WERI-Rb-1 (cell line): ENCODE measurements at regions not wholly inside any gene's neighbourhood (a gene's known extent, or its start where the extent isn't known, plus 50 kb on each side); places are given as distances from the start of the nearest gene placed in this dataset.
"Not testable (repeated sequence)": the region's sequence is repeated elsewhere in the genome, so short reads cannot be mapped to it uniquely, and the experiment has no call there.

Source experiments
- DNase-seq: peaks from one replicate; pipeline ENCODE4 v3.0.0-alpha.2; 2020
- H3K27ac ChIP-seq: fragments of 250-450 bp; sonication (Bioruptor Pico); 2 replicates; pipeline ENCODE4 v1.5.1; 2020; ENCODE audit warnings: mild to moderate bottlenecking, moderate library complexity
- H3K27me3 ChIP-seq: fragments of 250-450 bp; sonication (Bioruptor Pico); 2 replicates; pipeline ENCODE4 v1.5.1; 2021; ENCODE audit warnings: mild to moderate bottlenecking, low read depth, moderate library complexity; ENCODE audit not compliant: insufficient read depth, severe bottlenecking
- H3K36me3 ChIP-seq: fragments of 250-450 bp; sonication (Bioruptor Pico); 2 replicates; pipeline ENCODE4 v1.5.1; 2020; ENCODE audit warnings: mild to moderate bottlenecking, moderate library complexity
- H3K4me3 ChIP-seq: 2 replicates; pipeline ENCODE4 v1.5.1; 2011; ENCODE audit warnings: low read depth, mild to moderate bottlenecking, control low read depth, low read length
- H3K9me3 ChIP-seq: fragments of 250-450 bp; sonication (Bioruptor Pico); 2 replicates; pipeline ENCODE4 v1.5.1; 2021; ENCODE audit warnings: mild to moderate bottlenecking, moderate library complexity; ENCODE audit not compliant: severe bottlenecking
- CTCF ChIP-seq: IDR thresholded peaks from 2 replicates; pipeline ENCODE4 v1.5.1; 2011; ENCODE audit warnings: low read depth, mild to moderate bottlenecking, control low read depth, inconsistent platforms, low read length

GRCh38 chr1:72969461-72969860 is 687.1 kb upstream of the NEGR1 start:
- H3K36me3 ChIP-seq, result no peaks in the 10 kb centered on the region
- TF ChIP-seq CTCF, result no peak
- no peak for DNase-seq
- H3K4me3 ChIP-seq, result no peak overlapping the region
- no peak overlapping the region for H3K27ac ChIP-seq
- H3K27me3 ChIP-seq, result no peaks in the 10 kb centered on the region
- no peaks in the 10 kb centered on the region for H3K9me3 ChIP-seq

GRCh38 chr1:72954943-72955342 is 672.6 kb upstream of the NEGR1 start:
- DNase-seq, result no peak
- H3K36me3 ChIP-seq, result no peaks in the 10 kb centered on the region
- no peaks in the 10 kb centered on the region for H3K27me3 ChIP-seq
- no peak overlapping the region for H3K27ac ChIP-seq
- no peak for TF ChIP-seq CTCF
- no peak overlapping the region for H3K4me3 ChIP-seq
- no peaks in the 10 kb centered on the region for H3K9me3 ChIP-seq

- H3K27me3 ChIP-seq, H3K27ac ChIP-seq, H3K36me3 ChIP-seq, H3K9me3 ChIP-seq, DNase-seq, H3K4me3 ChIP-seq: not testable (repeated sequence)
Observed at GRCh38 chr1:72950900-72951299, 668.6 kb upstream of the NEGR1 start.

GRCh38 chr1:72946903-72947499 is 664.7 kb upstream of the NEGR1 start:
- Histone ChIP-seq H3K9me3 (no peaks in the 10 kb centered on the region), H3K4me3 (no peak overlapping the region), H3K27me3 (no peaks in the 10 kb centered on the region), H3K27ac (no peak overlapping the region), H3K36me3 (no peaks in the 10 kb centered on the region)
- DNase-seq, result no peak
- no peak for TF ChIP-seq CTCF

- no peaks in the 10 kb centered on the region for H3K27me3 ChIP-seq
- H3K27ac ChIP-seq, result no peak overlapping the region
- no peaks in the 10 kb centered on the region for H3K36me3 ChIP-seq
- DNase-seq, result no peak
- no peaks in the 10 kb centered on the region for H3K9me3 ChIP-seq
- TF ChIP-seq CTCF, result no peak
- no peak overlapping the region for H3K4me3 ChIP-seq
Observed at GRCh38 chr1:72942008-72942407, 659.7 kb upstream of the NEGR1 start.

- Histone ChIP-seq H3K27ac (no peak overlapping the region), H3K4me3 (no peak overlapping the region), H3K27me3 (no peaks in the 10 kb centered on the region), H3K9me3 (no peaks in the 10 kb centered on the region), H3K36me3 (no peaks in the 10 kb centered on the region)
- no peak for DNase-seq
- TF ChIP-seq CTCF, result no peak
Observed at GRCh38 chr1:72938408-72938807, 656.1 kb upstream of the NEGR1 start.
